SK-MEL-5 (cell line): ENCODE measurements at regions not wholly inside any gene's neighbourhood (a gene's known extent, or its start where the extent isn't known, plus 50 kb on each side); places are given as distances from the start of the nearest gene placed in this dataset.

Experiments
- DNase-seq: peaks from one replicate; pipeline ENCODE4 v3.0.0-alpha.2; 2016; ENCODE audit warnings: low read depth, low spot score
- in situ Hi-C: cut with HindIII; loops from 2 replicates; pipeline ENCODE4 v1.10.0; 2016; ENCODE audit warnings: low sequenced_read_pairs, high pct_unique_total_duplicates, low pct_unique_long_range_greater_than_20kb

DNA sequence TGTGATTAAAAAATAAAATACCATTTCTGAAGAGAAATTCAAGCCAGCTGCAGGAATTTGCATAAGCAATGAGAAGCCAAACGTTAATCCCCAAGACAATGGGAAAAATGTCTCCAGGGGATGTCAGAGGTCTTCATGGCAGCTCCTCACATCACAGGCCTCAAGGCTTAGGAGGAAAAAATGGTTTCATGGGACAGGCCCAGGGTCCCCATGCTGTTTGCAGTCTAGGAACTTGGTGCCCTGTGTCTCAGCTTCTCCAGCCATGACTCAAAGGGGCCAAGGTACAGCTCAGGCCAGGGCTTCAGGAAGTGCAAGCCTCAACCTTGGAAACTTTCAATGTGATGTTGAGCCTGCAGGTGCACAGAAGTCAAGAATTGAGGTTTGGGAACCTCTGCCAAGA lies 1428.4 kb upstream of the CDH2 start:
- in situ Hi-C loops = no loop called here
- DNase-seq = no peak

DNA sequence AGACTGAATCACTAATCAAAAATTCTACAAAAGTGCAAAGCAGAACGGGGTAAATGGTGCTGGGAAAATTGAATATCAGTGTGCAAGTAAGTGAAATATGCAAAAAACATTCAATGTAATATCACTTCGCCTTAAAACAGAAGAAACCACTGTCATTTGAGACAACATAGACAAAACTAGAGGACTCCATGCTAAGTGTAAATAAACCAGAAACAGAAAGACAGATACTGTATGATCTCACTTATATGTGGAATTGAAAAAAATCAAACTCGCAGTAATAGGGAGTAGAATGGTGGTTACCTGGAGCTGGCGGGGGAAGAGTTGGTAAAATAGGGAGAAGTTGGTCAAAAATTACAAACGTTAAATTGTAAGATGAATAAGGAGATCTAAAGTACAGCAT lies 1420.0 kb upstream of the CDH2 start:
- in situ Hi-C loops = no loop called here

DNA sequence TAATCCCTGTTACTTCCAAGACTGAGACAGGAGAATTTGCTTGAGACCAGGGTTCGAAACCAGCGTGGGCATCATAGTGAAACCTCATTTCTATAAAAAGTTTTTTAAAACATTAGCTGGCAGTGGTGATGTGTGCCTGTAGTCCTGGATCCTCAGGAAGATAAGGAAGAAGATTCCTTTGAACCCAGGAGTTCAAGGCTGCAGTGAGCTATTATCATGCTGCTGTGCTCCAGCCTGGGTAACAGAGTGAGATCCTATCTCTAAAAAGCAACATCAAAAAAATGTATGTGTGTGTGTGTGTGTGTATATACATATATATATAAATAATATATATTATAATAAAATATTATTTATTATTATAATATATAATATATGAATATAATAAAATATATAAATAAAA lies 1417.6 kb upstream of the CDH2 start:
- no peak for DNase-seq
- in situ Hi-C loops = no loop called here

More for the DNA sequence above, 1420.0 kb upstream of the CDH2 start:
- no peak for DNase-seq

- in situ Hi-C loops = no loop called here
- no peak for DNase-seq
Measured at GRCh38 chr18:29588446-29589100, 1411.6 kb upstream of the CDH2 start.

GRCh38 chr18:29586210-29586609 lies 1409.3 kb upstream of the CDH2 start:
- no peak for DNase-seq
- in situ Hi-C loops = no loop called here

- in situ Hi-C loops = no loop called here
- no peak for DNase-seq
Measured at GRCh38 chr18:29560270-29560669, 1383.3 kb upstream of the CDH2 start.

DNA sequence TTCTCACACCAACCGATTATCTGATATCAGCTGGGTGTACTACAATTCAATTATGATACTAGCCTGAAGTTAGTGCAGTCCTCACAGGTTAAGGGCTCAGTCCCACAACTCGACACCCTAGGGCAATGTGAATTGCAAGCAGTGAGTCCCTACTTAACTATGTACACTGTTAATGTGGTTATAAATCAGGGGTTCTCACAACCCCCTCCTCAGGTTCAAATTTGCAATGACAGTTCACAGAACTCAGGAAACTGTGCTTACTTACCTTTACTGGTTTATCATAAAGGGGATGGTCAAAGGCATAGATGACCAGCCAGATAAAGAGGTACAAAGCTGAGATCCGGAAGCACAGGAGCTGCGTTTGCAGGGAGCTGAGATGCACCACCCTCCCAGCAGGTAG lies 1379.1 kb upstream of the CDH2 start:
- in situ Hi-C loops = no loop called here
- no peak for DNase-seq

DNA sequence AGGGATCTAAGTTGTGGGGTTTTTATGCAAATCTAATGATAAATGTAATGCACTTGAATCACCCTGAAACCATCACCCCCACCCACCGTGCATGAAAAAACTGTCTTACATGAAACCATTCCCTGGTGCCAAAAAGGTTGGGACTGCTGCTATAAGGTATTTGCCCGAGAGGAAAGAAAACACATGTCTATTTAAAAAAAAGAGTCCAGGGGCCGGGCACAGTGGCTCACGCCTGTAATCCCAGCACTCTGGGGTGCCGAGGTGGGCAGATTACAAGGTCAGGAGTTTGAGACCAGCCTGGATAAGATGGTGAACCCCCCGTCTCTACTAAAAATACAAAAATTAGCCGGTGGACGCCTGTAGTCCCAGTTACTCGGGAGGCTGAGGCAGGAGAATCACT lies 1372.8 kb upstream of the CDH2 start:
- in situ Hi-C loops = no loop called here
- no peak for DNase-seq

GRCh38 chr18:29547626-29548025 lies 1370.7 kb upstream of the CDH2 start:
- in situ Hi-C loops = no loop called here
- no peak for DNase-seq

DNA sequence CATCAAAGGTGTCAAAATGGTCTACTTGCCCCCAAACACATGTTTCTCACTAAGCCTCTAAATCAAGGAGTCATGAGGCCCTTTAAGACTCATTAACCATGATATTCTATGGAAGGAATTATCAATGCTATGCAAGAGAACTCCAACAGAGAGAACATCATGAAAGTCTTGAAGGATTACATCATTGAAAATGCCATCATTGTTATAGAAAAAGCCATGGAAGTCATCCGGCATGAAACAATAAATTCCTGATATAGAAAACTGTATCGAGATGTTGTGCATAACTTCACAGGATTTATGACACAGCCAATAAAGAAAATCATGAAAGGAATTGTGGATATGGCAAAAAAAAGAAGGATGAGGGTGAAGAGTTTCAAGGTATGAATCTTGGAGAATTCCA lies 1363.6 kb upstream of the CDH2 start:
- in situ Hi-C loops = no loop called here
- DNase-seq = no peak

- no peak for DNase-seq
- in situ Hi-C loops = no loop called here
Measured at GRCh38 chr18:29531746-29532145, 1354.8 kb upstream of the CDH2 start.

DNA sequence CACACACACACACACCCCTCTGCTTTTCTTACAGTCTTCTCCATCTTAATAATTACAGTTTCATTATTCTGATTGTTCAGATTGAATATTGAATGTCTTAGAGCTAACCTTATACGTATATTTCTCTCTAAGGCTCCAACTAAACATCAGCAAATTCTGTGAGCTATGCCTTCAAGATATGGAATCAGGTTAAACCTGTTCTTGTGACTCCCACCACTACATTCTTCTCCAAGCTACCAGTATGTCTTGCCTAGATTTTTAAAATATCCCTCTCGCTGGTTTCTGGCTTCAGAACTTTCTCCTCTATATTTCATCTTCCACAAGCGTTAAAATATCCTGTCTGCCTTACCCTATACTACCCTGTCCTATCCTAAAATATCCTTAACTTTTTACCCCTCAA lies 1346.4 kb upstream of the CDH2 start:
- no peak for DNase-seq
- in situ Hi-C loops = no loop called here

DNA sequence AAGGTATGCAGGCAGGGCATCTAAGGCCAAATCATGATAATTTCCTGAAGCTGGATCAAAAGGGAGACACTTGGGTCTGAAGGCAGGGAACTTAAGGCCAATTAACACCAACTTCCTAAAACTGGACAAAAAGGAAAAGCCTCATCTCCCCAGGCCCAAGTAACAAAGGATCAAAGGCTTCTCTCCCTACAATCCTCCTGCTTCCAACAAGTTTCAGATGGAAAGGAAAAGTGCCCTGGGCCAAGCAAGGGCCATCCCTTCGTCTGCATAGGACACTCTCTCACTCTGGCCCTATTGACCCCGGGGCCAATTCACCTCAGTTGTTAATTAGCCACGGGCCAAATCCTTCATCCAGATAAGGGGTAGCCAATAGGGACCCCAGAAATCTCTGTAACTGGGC lies 1335.8 kb upstream of the CDH2 start:
- DNase-seq = no peak
- in situ Hi-C loops = no loop called here

DNA sequence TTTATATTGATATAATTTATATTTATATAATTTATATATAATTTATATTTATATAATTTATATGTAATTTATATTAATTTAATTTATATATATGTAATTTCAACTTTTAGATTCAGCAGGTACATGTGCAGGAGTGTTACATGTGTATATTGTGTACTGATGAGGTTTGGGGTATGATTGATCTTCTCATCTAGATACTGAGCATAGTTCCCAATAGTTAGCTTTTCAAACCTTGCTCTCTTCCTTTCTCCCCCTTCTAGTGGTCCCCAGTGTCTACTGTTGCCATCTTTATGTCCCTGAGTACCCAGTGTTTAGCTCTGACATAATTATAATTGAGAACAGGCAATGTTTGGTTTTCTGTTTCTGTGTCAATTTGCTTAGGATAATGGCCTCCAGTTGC lies 1335.3 kb upstream of the CDH2 start:
- DNase-seq = no peak
- in situ Hi-C loops = no loop called here

DNA sequence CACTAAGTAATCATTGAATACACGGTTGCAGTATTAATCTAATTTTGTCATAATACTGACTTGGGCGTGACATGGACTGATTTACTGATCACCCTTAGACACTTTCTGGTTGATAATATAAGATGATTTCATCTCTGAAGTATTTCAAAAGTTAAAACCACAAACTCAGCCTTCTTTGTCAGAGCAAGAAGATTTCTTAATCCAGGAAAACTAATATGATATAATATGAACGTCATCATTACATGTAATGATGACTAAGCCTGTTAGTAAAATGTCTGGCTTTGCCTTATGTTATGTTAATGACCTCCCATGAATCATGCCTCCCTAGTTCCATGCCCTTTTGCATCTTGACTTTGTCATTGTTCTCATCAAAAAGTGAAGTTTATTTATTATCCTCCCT lies 1325.0 kb upstream of the CDH2 start:
- in situ Hi-C loops = no loop called here
- no peak for DNase-seq

- DNase-seq = no peak
- in situ Hi-C loops = no loop called here
Measured at GRCh38 chr18:29496152-29496680, 1319.3 kb upstream of the CDH2 start.

GRCh38 chr18:29494371-29494770 lies 1317.4 kb upstream of the CDH2 start:
- no peak for DNase-seq
- in situ Hi-C loops = no loop called here

- DNase-seq = no peak
- in situ Hi-C loops = no loop called here
Measured at GRCh38 chr18:29491907-29492306, 1315.0 kb upstream of the CDH2 start.

- in situ Hi-C loops = no loop called here
- no peak for DNase-seq
Measured at GRCh38 chr18:29488617-29489016, 1311.7 kb upstream of the CDH2 start.

- in situ Hi-C loops = no loop called here
- DNase-seq = no peak
Measured at GRCh38 chr18:29465526-29465925, 1288.6 kb upstream of the CDH2 start.
